Loucy (cell line): ENCODE measurements at regions not wholly inside any gene's neighbourhood (a gene's known extent, or its start where the extent isn't known, plus 50 kb on each side); places are given as distances from the start of the nearest gene placed in this dataset.

Source experiments
- CTCF ChIP-seq: fragments of 200-600 bp; sonication (generic); conservative IDR thresholded peaks from 2 replicates; pipeline ENCODE4 v1.5.1; 2014; ENCODE audit warnings: mild to moderate bottlenecking, antibody characterized with exemption, low read length
- EZH2phosphoT487 ChIP-seq: fragments of 200-600 bp; IDR thresholded peaks from 2 replicates; pipeline ENCODE4 v1.6.1; 2018; ENCODE audit warnings: antibody characterized with exemption, mild to moderate bottlenecking, moderate library complexity, borderline replicate concordance

DNA sequence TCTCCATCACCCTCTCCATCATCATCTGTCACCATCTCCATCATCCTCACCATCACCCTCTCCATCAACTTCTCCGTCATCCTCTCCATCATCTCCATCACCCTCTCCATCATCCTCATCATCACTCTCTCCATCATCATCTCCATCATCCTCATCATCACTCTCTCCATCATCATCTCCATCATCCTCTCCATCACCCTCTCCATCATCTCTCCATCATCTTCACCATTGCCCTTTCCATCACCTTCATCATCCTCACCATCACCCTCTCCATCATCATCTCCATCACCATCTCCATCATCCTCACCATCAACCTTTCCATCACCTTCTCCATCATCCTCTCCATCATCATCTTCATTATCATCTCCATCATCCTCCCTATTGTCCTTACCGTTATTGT lies 565.5 kb upstream of the SGCD start:
- no peak for TF ChIP-seq CTCF
- TF ChIP-seq EZH2phosphoT487, result no peak
